ENCODE measurements at regions not wholly inside any gene's neighbourhood (a gene's known extent, or its start where the extent isn't known, plus 50 kb on each side); places are given as distances from the start of the nearest gene placed in this dataset.

DNA sequence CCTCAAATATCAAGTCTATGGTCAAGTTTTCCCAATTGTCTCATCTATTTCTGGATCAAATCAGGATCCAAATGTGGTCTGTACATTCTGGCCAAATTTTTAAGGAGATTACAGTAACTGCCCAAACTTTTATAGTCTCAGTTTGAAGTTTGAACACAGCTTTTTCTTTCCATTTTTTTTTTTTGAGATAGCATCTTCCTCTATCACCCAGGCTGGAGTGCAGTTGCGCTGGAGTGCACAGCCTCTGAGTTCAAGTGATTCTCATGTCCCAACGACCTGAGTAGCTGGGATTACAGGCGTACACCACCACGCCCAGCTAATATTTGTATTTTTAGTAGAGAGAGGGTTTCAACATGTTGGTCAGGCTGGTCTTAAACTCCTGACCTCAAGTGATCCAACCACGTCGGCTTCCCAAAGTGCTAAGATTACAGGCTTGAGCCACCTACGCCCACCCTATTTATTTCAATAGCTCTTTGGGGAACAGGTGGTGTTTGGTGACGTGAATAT lies 84.9 kb upstream of the CARMIL1 start:
- TF ChIP-seq EZH2 (IDR thresholded peaks at IDR 0.05) (no peak), EZH2phosphoT487 (IDR thresholded peaks at IDR 0.05) (no peak)
- TF ChIP-seq, protein P1, sequence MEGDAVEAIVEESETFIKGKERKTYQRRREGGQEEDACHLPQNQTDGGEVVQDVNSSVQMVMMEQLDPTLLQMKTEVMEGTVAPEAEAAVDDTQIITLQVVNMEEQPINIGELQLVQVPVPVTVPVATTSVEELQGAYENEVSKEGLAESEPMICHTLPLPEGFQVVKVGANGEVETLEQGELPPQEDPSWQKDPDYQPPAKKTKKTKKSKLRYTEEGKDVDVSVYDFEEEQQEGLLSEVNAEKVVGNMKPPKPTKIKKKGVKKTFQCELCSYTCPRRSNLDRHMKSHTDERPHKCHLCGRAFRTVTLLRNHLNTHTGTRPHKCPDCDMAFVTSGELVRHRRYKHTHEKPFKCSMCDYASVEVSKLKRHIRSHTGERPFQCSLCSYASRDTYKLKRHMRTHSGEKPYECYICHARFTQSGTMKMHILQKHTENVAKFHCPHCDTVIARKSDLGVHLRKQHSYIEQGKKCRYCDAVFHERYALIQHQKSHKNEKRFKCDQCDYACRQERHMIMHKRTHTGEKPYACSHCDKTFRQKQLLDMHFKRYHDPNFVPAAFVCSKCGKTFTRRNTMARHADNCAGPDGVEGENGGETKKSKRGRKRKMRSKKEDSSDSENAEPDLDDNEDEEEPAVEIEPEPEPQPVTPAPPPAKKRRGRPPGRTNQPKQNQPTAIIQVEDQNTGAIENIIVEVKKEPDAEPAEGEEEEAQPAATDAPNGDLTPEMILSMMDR (IDR thresholded peaks at IDR 0.05): no peak

Data from neural progenitor cell (in vitro differentiated cells).